ENCODE measurements at regions not wholly inside any gene's neighbourhood (a gene's known extent, or its start where the extent isn't known, plus 50 kb on each side); places are given as distances from the start of the nearest gene placed in this dataset.

DNA sequence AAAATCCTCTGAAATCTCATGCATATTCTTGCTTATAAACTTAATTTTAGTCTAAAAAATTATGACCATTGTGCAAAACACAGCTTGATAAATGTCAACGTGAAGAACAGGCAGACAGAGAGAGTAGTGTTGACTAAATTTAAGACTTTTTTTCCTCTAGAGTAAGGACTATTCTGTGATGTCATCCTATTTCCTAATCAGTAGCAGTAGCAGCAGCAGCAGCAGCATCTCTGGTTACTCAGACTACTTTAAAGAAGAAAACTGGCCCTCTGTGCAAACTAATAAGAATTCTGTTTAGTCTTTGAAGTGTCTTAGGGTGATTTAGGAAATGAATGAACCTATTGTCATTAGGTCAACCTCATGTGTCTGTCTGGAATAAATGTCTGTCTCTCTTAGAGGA, 403.0 kb downstream of the HINT1 start:
- TF ChIP-seq POLR2A (IDR thresholded peaks at IDR 0.05) (no peak), POLR2AphosphoS5 (IDR thresholded peaks at IDR 0.05) (no peak)
- TF ChIP-seq, protein P1, sequence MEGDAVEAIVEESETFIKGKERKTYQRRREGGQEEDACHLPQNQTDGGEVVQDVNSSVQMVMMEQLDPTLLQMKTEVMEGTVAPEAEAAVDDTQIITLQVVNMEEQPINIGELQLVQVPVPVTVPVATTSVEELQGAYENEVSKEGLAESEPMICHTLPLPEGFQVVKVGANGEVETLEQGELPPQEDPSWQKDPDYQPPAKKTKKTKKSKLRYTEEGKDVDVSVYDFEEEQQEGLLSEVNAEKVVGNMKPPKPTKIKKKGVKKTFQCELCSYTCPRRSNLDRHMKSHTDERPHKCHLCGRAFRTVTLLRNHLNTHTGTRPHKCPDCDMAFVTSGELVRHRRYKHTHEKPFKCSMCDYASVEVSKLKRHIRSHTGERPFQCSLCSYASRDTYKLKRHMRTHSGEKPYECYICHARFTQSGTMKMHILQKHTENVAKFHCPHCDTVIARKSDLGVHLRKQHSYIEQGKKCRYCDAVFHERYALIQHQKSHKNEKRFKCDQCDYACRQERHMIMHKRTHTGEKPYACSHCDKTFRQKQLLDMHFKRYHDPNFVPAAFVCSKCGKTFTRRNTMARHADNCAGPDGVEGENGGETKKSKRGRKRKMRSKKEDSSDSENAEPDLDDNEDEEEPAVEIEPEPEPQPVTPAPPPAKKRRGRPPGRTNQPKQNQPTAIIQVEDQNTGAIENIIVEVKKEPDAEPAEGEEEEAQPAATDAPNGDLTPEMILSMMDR (IDR thresholded peaks at IDR 0.05) = no peak

Data from transverse colon (tissue), 4 donors.